ENCODE measurements at regions not wholly inside any gene's neighbourhood (a gene's known extent, or its start where the extent isn't known, plus 50 kb on each side); places are given as distances from the start of the nearest gene placed in this dataset.
"Not testable (repeated sequence)": the region's sequence is repeated elsewhere in the genome, so short reads cannot be mapped to it uniquely, and the experiment has no call there.

- Histone ChIP-seq H3K27ac (ENCODE audit: low read depth, low read length, poor library complexity, severe bottlenecking) (no peak overlapping the region), H3K9ac (ENCODE audit: low read length) (no peak overlapping the region), H3K9me2 (ENCODE audit: low read depth, low read length) (no peaks in the 10 kb centered on the region), H3F3A (ENCODE audit: insufficient read depth, low read length) (no peaks in the 10 kb centered on the region), H3K4me3 (ENCODE audit: low read depth, low read length, poor library complexity, severe bottlenecking) (no peak overlapping the region), H4K20me1 (ENCODE audit: insufficient read depth, low read length) (no peaks in the 10 kb centered on the region), H3K36me3 (ENCODE audit: insufficient read depth, low read length) (no peaks in the 10 kb centered on the region), H3K27me3 (ENCODE audit: insufficient read depth, low read length) (no peaks in the 10 kb centered on the region), H3K4me2 (ENCODE audit: low read length) (no peak overlapping the region), H3K79me2 (ENCODE audit: insufficient read depth, low read length) (no peaks in the 10 kb centered on the region), H3K4me1 (ENCODE audit: insufficient read depth, low read length, severe bottlenecking) (peaks cover 15% of the 10 kb centered on the region), H2AFZ (ENCODE audit: low read length) (no peak overlapping the region), H3K9me3 (ENCODE audit: low read length) (no peaks in the 10 kb centered on the region)
- no peak for TF ChIP-seq EZH2 (IDR thresholded peaks at IDR 0.05; ENCODE audit: borderline replicate concordance, low read length)
- no peak for TF ChIP-seq CTCF (IDR thresholded peaks at IDR 0.05; ENCODE audit: low read length)
Observed at GRCh38 chr6:176766-177165, 115.5 kb upstream of the DUSP22 start.

- Histone ChIP-seq H4K20me1 (ENCODE audit: insufficient read depth, low read length) (no peaks in the 10 kb centered on the region), H3K27me3 (ENCODE audit: insufficient read depth, low read length) (no peaks in the 10 kb centered on the region), H3K9me2 (ENCODE audit: low read depth, low read length) (no peaks in the 10 kb centered on the region), H3K79me2 (ENCODE audit: insufficient read depth, low read length) (no peaks in the 10 kb centered on the region), H3K36me3 (ENCODE audit: insufficient read depth, low read length) (no peaks in the 10 kb centered on the region), H3K4me2 (ENCODE audit: low read length) (no peak overlapping the region), H3K4me1 (ENCODE audit: insufficient read depth, low read length, severe bottlenecking) (peaks cover 28% of the 10 kb centered on the region), H3K9me3 (ENCODE audit: low read length) (no peaks in the 10 kb centered on the region), H3K4me3 (ENCODE audit: low read depth, low read length, poor library complexity, severe bottlenecking) (no peak overlapping the region), H2AFZ (ENCODE audit: low read length) (no peak overlapping the region), H3K27ac (ENCODE audit: low read depth, low read length, poor library complexity, severe bottlenecking) (no peak overlapping the region), H3F3A (ENCODE audit: insufficient read depth, low read length) (no peaks in the 10 kb centered on the region), H3K9ac (ENCODE audit: low read length) (no peak overlapping the region)
- no peak for TF ChIP-seq CTCF (IDR thresholded peaks at IDR 0.05; ENCODE audit: low read length)
Observed at GRCh38 chr6:178119-178518, 114.2 kb upstream of the DUSP22 start.

DNA sequence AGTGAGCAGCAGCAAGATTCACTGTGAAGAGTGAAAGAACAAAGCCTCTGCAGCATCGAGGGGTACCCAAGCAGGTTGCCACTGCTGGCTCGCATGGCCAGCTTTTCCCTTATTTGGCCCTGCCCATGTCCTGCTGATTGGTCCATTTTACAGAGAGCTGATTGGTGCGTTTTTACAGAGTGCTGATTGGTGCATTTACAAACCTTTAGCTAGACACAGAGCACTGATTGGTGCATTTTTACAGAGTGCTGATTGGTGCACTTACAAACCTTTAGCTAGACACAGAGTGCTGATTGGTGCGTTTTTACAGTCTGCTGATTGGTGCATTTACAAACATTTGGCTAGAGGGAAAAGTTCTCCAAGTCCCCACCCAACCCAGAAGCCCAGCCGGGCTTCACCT is 113.4 kb upstream of the DUSP22 start:
- H3K27me3 ChIP-seq (ENCODE audit: insufficient read depth, low read length); H3K9me2 ChIP-seq (ENCODE audit: low read depth, low read length); H2AFZ ChIP-seq (ENCODE audit: low read length); H3F3A ChIP-seq (ENCODE audit: insufficient read depth, low read length); H4K20me1 ChIP-seq (ENCODE audit: insufficient read depth, low read length); H3K4me2 ChIP-seq (ENCODE audit: low read length); H3K4me3 ChIP-seq (ENCODE audit: low read depth, low read length, poor library complexity, severe bottlenecking); H3K79me2 ChIP-seq (ENCODE audit: insufficient read depth, low read length); H3K27ac ChIP-seq (ENCODE audit: low read depth, low read length, poor library complexity, severe bottlenecking); H3K9ac ChIP-seq (ENCODE audit: low read length); H3K36me3 ChIP-seq (ENCODE audit: insufficient read depth, low read length); H3K9me3 ChIP-seq (ENCODE audit: low read length): not testable (repeated sequence)
- H3K4me1 ChIP-seq (ENCODE audit: insufficient read depth, low read length, severe bottlenecking): peaks cover 37% of the 10 kb centered on the region

GRCh38 chr6:179340-179950 is 112.8 kb upstream of the DUSP22 start:
- Histone ChIP-seq H3K36me3 (ENCODE audit: insufficient read depth, low read length) (no peaks in the 10 kb centered on the region), H4K20me1 (ENCODE audit: insufficient read depth, low read length) (no peaks in the 10 kb centered on the region), H3K9ac (ENCODE audit: low read length) (no peak overlapping the region), H3K4me1 (ENCODE audit: insufficient read depth, low read length, severe bottlenecking) (peaks cover 42% of the 10 kb centered on the region), H3K9me2 (ENCODE audit: low read depth, low read length) (no peaks in the 10 kb centered on the region), H3K79me2 (ENCODE audit: insufficient read depth, low read length) (no peaks in the 10 kb centered on the region), H3K27me3 (ENCODE audit: insufficient read depth, low read length) (no peaks in the 10 kb centered on the region), H3K9me3 (ENCODE audit: low read length) (no peaks in the 10 kb centered on the region), H3F3A (ENCODE audit: insufficient read depth, low read length) (no peaks in the 10 kb centered on the region), H3K27ac (ENCODE audit: low read depth, low read length, poor library complexity, severe bottlenecking) (no peak overlapping the region), H3K4me2 (ENCODE audit: low read length) (no peak overlapping the region), H2AFZ (ENCODE audit: low read length) (no peak overlapping the region), H3K4me3 (ENCODE audit: low read depth, low read length, poor library complexity, severe bottlenecking) (no peak overlapping the region)
- no peak for TF ChIP-seq CTCF (IDR thresholded peaks at IDR 0.05; ENCODE audit: low read length)
- TF ChIP-seq EZH2 (IDR thresholded peaks at IDR 0.05; ENCODE audit: borderline replicate concordance, low read length): no peak

DNA sequence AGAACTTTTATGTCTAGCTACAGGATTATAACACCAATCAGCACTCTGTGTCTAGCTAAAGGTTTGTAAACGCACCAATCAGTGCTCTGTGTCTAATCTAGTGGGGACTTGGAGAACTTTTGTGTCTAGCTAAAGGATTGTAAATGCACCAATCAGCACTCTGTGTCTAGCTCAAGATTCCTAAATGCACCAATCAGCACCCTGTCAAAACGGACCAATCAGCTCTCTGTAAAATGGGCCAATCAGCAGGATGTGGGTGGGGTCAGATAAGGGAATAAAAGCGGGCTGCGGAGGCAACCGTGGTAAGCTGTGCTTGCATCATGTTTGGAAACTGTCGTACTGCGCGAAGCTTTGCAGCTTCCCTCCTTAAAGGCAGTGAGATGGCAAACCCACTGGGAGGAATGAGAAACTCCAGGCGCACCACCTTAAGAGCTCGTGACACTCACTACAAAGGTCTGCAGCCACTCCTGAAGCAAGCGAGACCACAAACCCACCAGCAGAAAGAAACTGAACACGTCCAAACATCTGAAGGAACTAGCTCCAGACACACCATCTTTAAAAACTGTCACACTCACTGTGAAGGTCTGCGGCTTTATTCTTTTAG is 112.1 kb upstream of the DUSP22 start:
- H3F3A ChIP-seq (ENCODE audit: insufficient read depth, low read length); H3K79me2 ChIP-seq (ENCODE audit: insufficient read depth, low read length); H4K20me1 ChIP-seq (ENCODE audit: insufficient read depth, low read length); H3K36me3 ChIP-seq (ENCODE audit: insufficient read depth, low read length); H3K27me3 ChIP-seq (ENCODE audit: insufficient read depth, low read length); H3K9me3 ChIP-seq (ENCODE audit: low read length); H3K9me2 ChIP-seq (ENCODE audit: low read depth, low read length); H2AFZ ChIP-seq (ENCODE audit: low read length): not testable (repeated sequence)
- Histone ChIP-seq H3K4me3 (ENCODE audit: low read depth, low read length, poor library complexity, severe bottlenecking) (peak overlapping the region; percentile 24), H3K27ac (ENCODE audit: low read depth, low read length, poor library complexity, severe bottlenecking) (peak overlapping the region; percentile 93), H3K4me2 (ENCODE audit: low read length) (peak overlapping the region; percentile 48), H3K4me1 (ENCODE audit: insufficient read depth, low read length, severe bottlenecking) (peaks cover 49% of the 10 kb centered on the region), H3K9ac (ENCODE audit: low read length) (peak overlapping the region; percentile 48)

Measured in OCI-LY1 (cell line).